DMS153 treated with DMSO at 0.1 percent for 48 hours (cell line): ENCODE measurements at regions not wholly inside any gene's neighbourhood (a gene's known extent, or its start where the extent isn't known, plus 50 kb on each side); places are given as distances from the start of the nearest gene placed in this dataset.

ENCODE experiments used
- DNase-seq: peaks from one replicate; lab custom pipeline; 2025; ENCODE audit not compliant: unreplicated experiment; lab: John Stamatoyannopoulos, UW

- DNase-seq: no peak
Observed at GRCh38 chr13:111993691-111994090, 73.3 kb upstream of the SOX1 start.

- DNase-seq: no peak
Observed at GRCh38 chr13:111994578-111994977, 72.4 kb upstream of the SOX1 start.

- DNase-seq: no peak
Observed at GRCh38 chr13:111999352-111999751, 67.6 kb upstream of the SOX1 start.

GRCh38 chr13:112000888-112001287 lies 66.1 kb upstream of the SOX1 start:
- no peak for DNase-seq

GRCh38 chr13:112001571-112001970 lies 65.4 kb upstream of the SOX1 start:
- no peak for DNase-seq

- no peak for DNase-seq
Observed at GRCh38 chr13:112003396-112003795, 63.6 kb upstream of the SOX1 start.

- DNase-seq: no peak
Observed at GRCh38 chr13:112003941-112004340, 63.0 kb upstream of the SOX1 start.

GRCh38 chr13:112005925-112006324 lies 61.0 kb upstream of the SOX1 start:
- no peak for DNase-seq

- no peak for DNase-seq
Observed at GRCh38 chr13:112007191-112007590, 59.8 kb upstream of the SOX1 start.

GRCh38 chr13:112010714-112011113 lies 56.2 kb upstream of the SOX1 start:
- DNase-seq: no peak

- DNase-seq: no peak
Observed at GRCh38 chr13:112012016-112012704, 54.8 kb upstream of the SOX1 start.

GRCh38 chr13:112012705-112013085 lies 54.3 kb upstream of the SOX1 start:
- DNase-seq: no peak

- no peak for DNase-seq
Observed at GRCh38 chr13:112013665-112014064, 53.3 kb upstream of the SOX1 start.

- DNase-seq: no peak
Observed at GRCh38 chr13:112014857-112015256, 52.1 kb upstream of the SOX1 start.
